H9 (cell line): ENCODE measurements at regions not wholly inside any gene's neighbourhood (a gene's known extent, or its start where the extent isn't known, plus 50 kb on each side); places are given as distances from the start of the nearest gene placed in this dataset.

ENCODE experiments used
- DNase-seq: peaks from one replicate; pipeline ENCODE4 v3.0.0-alpha.2; 2017
- H2AFZ ChIP-seq: one replicate; pipeline ENCODE4 v1.6.1; 2013; ENCODE audit warnings: mild to moderate bottlenecking, low read length, control low read depth, moderate library complexity
- H2AK5ac ChIP-seq: 2 replicates; pipeline ENCODE4 v1.6.1; 2013; ENCODE audit warnings: low read length, control low read depth, mixed read lengths; ENCODE audit not compliant: insufficient read length
- H2BK120ac ChIP-seq: one replicate; pipeline ENCODE4 v1.6.1; 2013; ENCODE audit warnings: low read depth, mild to moderate bottlenecking, low read length, control low read depth, inconsistent platforms; ENCODE audit not compliant: poor library complexity, severe bottlenecking
- H2BK12ac ChIP-seq: 2 replicates; pipeline ENCODE4 v1.6.1; 2013; ENCODE audit warnings: low read length, control low read depth, mixed read lengths, low read depth; ENCODE audit not compliant: insufficient read length
- H2BK15ac ChIP-seq: 2 replicates; pipeline ENCODE4 v1.6.1; 2013; ENCODE audit warnings: low read depth, low read length, control low read depth
- H2BK20ac ChIP-seq: one replicate; pipeline ENCODE4 v1.6.1; 2013; ENCODE audit warnings: low read depth, mild to moderate bottlenecking, low read length, control low read depth, inconsistent platforms; ENCODE audit not compliant: poor library complexity, severe bottlenecking
- H2BK5ac ChIP-seq: 2 replicates; pipeline ENCODE4 v1.6.1; 2013; ENCODE audit warnings: low read length, control low read depth, mixed read lengths; ENCODE audit not compliant: insufficient read length
- H3K14ac ChIP-seq: 2 replicates; pipeline ENCODE4 v1.6.1; 2013; ENCODE audit warnings: low read length, control low read depth; ENCODE audit not compliant: insufficient read depth
- H3K18ac ChIP-seq: 2 replicates; pipeline ENCODE4 v1.6.1; 2013; ENCODE audit warnings: low read depth, mild to moderate bottlenecking, mixed read lengths, low read length, control low read depth; ENCODE audit not compliant: insufficient read length
- H3K23ac ChIP-seq: 2 replicates; pipeline ENCODE4 v1.6.1; 2013; ENCODE audit warnings: low read length, control low read depth, mixed read lengths, low read depth; ENCODE audit not compliant: insufficient read length
- H3K23me2 ChIP-seq: 2 replicates; pipeline ENCODE4 v1.6.1; 2013; ENCODE audit warnings: low read depth, mild to moderate bottlenecking, mixed read lengths, low read length, control low read depth; ENCODE audit not compliant: insufficient read length, poor library complexity, severe bottlenecking
- H3K27ac ChIP-seq: 2 replicates; pipeline ENCODE4 v1.5.1; 2013; ENCODE audit warnings: low read length, control low read depth, mixed read lengths, low read depth; ENCODE audit not compliant: insufficient read length
- H3K27me3 ChIP-seq: 2 replicates; pipeline ENCODE4 v1.6.1; 2013; ENCODE audit warnings: low read length, control low read depth, inconsistent platforms; ENCODE audit not compliant: insufficient read depth
- H3K4ac ChIP-seq: 2 replicates; pipeline ENCODE4 v1.6.1; 2013; ENCODE audit warnings: low read depth, mild to moderate bottlenecking, control low read depth, inconsistent platforms, low read length, moderate library complexity
- H3K4me1 ChIP-seq: 2 replicates; pipeline ENCODE4 v1.6.1; 2013; ENCODE audit warnings: low read length, control low read depth, inconsistent platforms; ENCODE audit not compliant: insufficient read depth
- H3K4me2 ChIP-seq: 2 replicates; pipeline ENCODE4 v1.6.1; 2013; ENCODE audit warnings: low read length, control low read depth, mixed read lengths; ENCODE audit not compliant: insufficient read length, insufficient read depth
- H3K56ac ChIP-seq: 2 replicates; pipeline ENCODE4 v1.6.1; 2013; ENCODE audit warnings: low read depth, mild to moderate bottlenecking, mixed read lengths, low read length, control low read depth; ENCODE audit not compliant: insufficient read length
- H3K79me1 ChIP-seq: 2 replicates; pipeline ENCODE4 v1.6.1; 2013; ENCODE audit warnings: low read depth, mild to moderate bottlenecking, moderate library complexity, low read length, control low read depth, inconsistent platforms; ENCODE audit not compliant: insufficient read depth, poor library complexity, severe bottlenecking
- H3K79me2 ChIP-seq: 2 replicates; pipeline ENCODE4 v1.6.1; 2013; ENCODE audit warnings: low read length, control low read depth, inconsistent platforms; ENCODE audit not compliant: insufficient read depth
- H3K9ac ChIP-seq: 2 replicates; pipeline ENCODE4 v1.6.1; 2013; ENCODE audit warnings: low read length, control low read depth, mixed read lengths; ENCODE audit not compliant: insufficient read length; ENCODE audit errors: extremely low read depth
- H3K9me3 ChIP-seq: one replicate; pipeline ENCODE4 v1.6.1; 2013; ENCODE audit warnings: low read depth, low read length, inconsistent platforms; ENCODE audit not compliant: control insufficient read depth
- H3T11ph ChIP-seq: one replicate; pipeline ENCODE4 v1.6.1; 2013; ENCODE audit warnings: mild to moderate bottlenecking, low read length, control low read depth, inconsistent platforms
- H4K20me1 ChIP-seq: one replicate; pipeline ENCODE4 v1.6.1; 2013; ENCODE audit not compliant: control insufficient read depth, insufficient read length, insufficient read depth
- H4K5ac ChIP-seq: 2 replicates; pipeline ENCODE4 v1.6.1; 2013; ENCODE audit warnings: low read depth, mild to moderate bottlenecking, mixed read lengths, low read length, control low read depth; ENCODE audit not compliant: insufficient read length
- H4K8ac ChIP-seq: replicated peaks from 2 replicates; pipeline ENCODE4 v1.6.1; 2013; ENCODE audit warnings: low read length, control low read depth, mixed read lengths, low read depth; ENCODE audit not compliant: insufficient read length
- H4K91ac ChIP-seq: 2 replicates; pipeline ENCODE4 v1.6.1; 2013; ENCODE audit warnings: low read depth, mild to moderate bottlenecking, moderate library complexity, mixed read lengths, low read length, control low read depth; ENCODE audit not compliant: insufficient read length
- H3K27ac Mint-ChIP-seq, 3 experiments: 2 replicates in 2 of 3; 3 replicates in 1 of 3; pipeline ENCODE4 v1.8.0; 2020 to 2021; ENCODE audit warnings: mixed read lengths in 3 of 3, mild to moderate bottlenecking in 1 of 3, moderate library complexity in 1 of 3
- H3K27me3 Mint-ChIP-seq: 2 replicates; pipeline ENCODE4 v1.8.0; 2021; ENCODE audit warnings: low read depth, mild to moderate bottlenecking, moderate library complexity, mixed read lengths
- H3K36me3 Mint-ChIP-seq, 3 experiments: 2 replicates in 2 of 3; 3 replicates in 1 of 3; pipeline ENCODE4 v1.8.0; 2020 to 2021; ENCODE audit warnings: low read depth in 3 of 3, mixed read lengths in 3 of 3; ENCODE audit not compliant: insufficient read depth in 1 of 3
- H3K4me1 Mint-ChIP-seq, 2 experiments: 2 replicates each; pipeline ENCODE4 v1.8.0; 2020; ENCODE audit warnings: mixed read lengths in 2 of 2
- H3K4me3 Mint-ChIP-seq, 2 experiments: 2 replicates in 1 of 2; 3 replicates in 1 of 2; pipeline ENCODE4 v1.8.0; 2020 to 2021; ENCODE audit warnings: mild to moderate bottlenecking in 2 of 2, mixed read lengths in 2 of 2, moderate library complexity in 1 of 2
- H3K9me3 Mint-ChIP-seq, 2 experiments: 2 replicates in 1 of 2; 3 replicates in 1 of 2; pipeline ENCODE4 v1.8.0; 2020; ENCODE audit warnings: mild to moderate bottlenecking in 2 of 2, mixed read lengths in 2 of 2, moderate library complexity in 1 of 2
- CTCF ChIP-seq: fragments of 200-600 bp; sonication (generic); conservative IDR thresholded peaks from 3 replicates; pipeline ENCODE4 v1.8.0; 2021; ENCODE audit warnings: antibody characterized with exemption, mild to moderate bottlenecking
- WGBS: extraction: QIAGEN DNeasy Blood & Tissue Kit; methylation state at CpG from one replicate; pipeline ENCODE4 v1.1.7; 2013; ENCODE audit warnings: missing lambda C conversion rate, low lambda C conversion rate, mixed read lengths; ENCODE audit not compliant: insufficient read length; ENCODE audit errors: extremely low coverage; 5-methylcytosine and 5-hydroxymethylcytosine counted together

- Mint-ChIP-seq H3K9me3 (no peaks in the 10 kb centered on the region), H3K4me1 (peaks cover 12 to 20% of the 10 kb centered on the region in 2 experiments), H3K27me3 (peaks cover 18% of the 10 kb centered on the region), H3K27ac (no peak overlapping the region), H3K36me3 (no peaks in the 10 kb centered on the region), H3K4me3 (no peak overlapping the region)
- Histone ChIP-seq H3K27ac (no peak overlapping the region), H3K14ac (no peak overlapping the region), H2AFZ (no peak overlapping the region), H4K5ac (no peak overlapping the region), H3K79me2 (no peaks in the 10 kb centered on the region), H3K23ac (no peak overlapping the region), H2BK120ac (no peak overlapping the region), H4K20me1 (no peaks in the 10 kb centered on the region), H2BK5ac (no peak overlapping the region), H3K9ac (no peak overlapping the region), H3K4ac (no peak overlapping the region), H3K79me1 (no peaks in the 10 kb centered on the region), H3K4me2 (no peak overlapping the region), H3K27me3 (no peaks in the 10 kb centered on the region), H2BK15ac (no peak overlapping the region), H2BK12ac (no peak overlapping the region), H3K9me3 (no peaks in the 10 kb centered on the region), H3K56ac (no peak overlapping the region), H4K8ac (no peak overlapping the region), H2AK5ac (no peak overlapping the region), H2BK20ac (no peak overlapping the region), H3K4me1 (no peaks in the 10 kb centered on the region; the same call in 1 of the 2 replicates), H4K91ac (no peak overlapping the region), H3K18ac (no peak overlapping the region), H3K23me2 (no peaks in the 10 kb centered on the region), H3T11ph (no peak overlapping the region)
- no CpG with 5 or more reads among the region's 4 CpGs for WGBS
- DNase-seq: no peak
- no peak for TF ChIP-seq CTCF
These were observed 76.2 kb upstream of the NEURL1B start for GRCh38 chr5:172564883-172565282.
